CD4-positive, alpha-beta T cell treated with Interleukin-6 for 4 hours (primary cell): ENCODE measurements at regions not wholly inside any gene's neighbourhood (a gene's known extent, or its start where the extent isn't known, plus 50 kb on each side); places are given as distances from the start of the nearest gene placed in this dataset.

ENCODE experiments used
- DNase-seq: peaks from one replicate; pipeline ENCODE4 v3.0.0-alpha.2; 2020; ENCODE audit warnings: mixed read lengths

GRCh38 chr3:107055181-107055942 is 321.9 kb upstream of the CCDC54 start:
- DNase-seq, result no peak

GRCh38 chr3:107061466-107061865 is 315.8 kb upstream of the CCDC54 start:
- no peak for DNase-seq

- no peak for DNase-seq
Measured at GRCh38 chr3:107062310-107062709, 314.9 kb upstream of the CCDC54 start.

GRCh38 chr3:107062787-107063186 is 314.5 kb upstream of the CCDC54 start:
- no peak for DNase-seq

GRCh38 chr3:107063351-107063750 is 313.9 kb upstream of the CCDC54 start:
- no peak for DNase-seq

- peak; percentile 44 for DNase-seq
Measured at GRCh38 chr3:107064405-107065060, 312.7 kb upstream of the CCDC54 start.

- no peak for DNase-seq
Measured at GRCh38 chr3:107065094-107065861, 312.0 kb upstream of the CCDC54 start.

- DNase-seq, result no peak
Measured at GRCh38 chr3:107067421-107067820, 309.8 kb upstream of the CCDC54 start.

- no peak for DNase-seq
Measured at GRCh38 chr3:107068980-107069379, 308.3 kb upstream of the CCDC54 start.

GRCh38 chr3:107076946-107077345 is 300.3 kb upstream of the CCDC54 start:
- no peak for DNase-seq

- no peak for DNase-seq
Measured at GRCh38 chr3:107077391-107077790, 299.8 kb upstream of the CCDC54 start.

GRCh38 chr3:107082527-107082926 is 294.7 kb upstream of the CCDC54 start:
- no peak for DNase-seq

- no peak for DNase-seq
Measured at GRCh38 chr3:107085261-107085660, 292.0 kb upstream of the CCDC54 start.

GRCh38 chr3:107092121-107092520 is 285.1 kb upstream of the CCDC54 start:
- no peak for DNase-seq

- DNase-seq, result no peak
Measured at GRCh38 chr3:107098864-107099263, 278.4 kb upstream of the CCDC54 start.

GRCh38 chr3:107100137-107100536 is 277.1 kb upstream of the CCDC54 start:
- DNase-seq, result no peak

GRCh38 chr3:107100573-107100972 is 276.7 kb upstream of the CCDC54 start:
- no peak for DNase-seq

- no peak for DNase-seq
Measured at GRCh38 chr3:107103786-107104185, 273.5 kb upstream of the CCDC54 start.

GRCh38 chr3:107106316-107106715 is 270.9 kb upstream of the CCDC54 start:
- no peak for DNase-seq

- DNase-seq, result no peak
Measured at GRCh38 chr3:107106907-107107306, 270.3 kb upstream of the CCDC54 start.

GRCh38 chr3:107110596-107111305 is 266.5 kb upstream of the CCDC54 start:
- no peak for DNase-seq

- no peak for DNase-seq
Measured at GRCh38 chr3:107111872-107112271, 265.4 kb upstream of the CCDC54 start.

- DNase-seq, result no peak
Measured at GRCh38 chr3:107112356-107112755, 264.9 kb upstream of the CCDC54 start.
